HG02885 (cell line): ENCODE measurements at regions not wholly inside any gene's neighbourhood (a gene's known extent, or its start where the extent isn't known, plus 50 kb on each side); places are given as distances from the start of the nearest gene placed in this dataset.
"Not testable (repeated sequence)": the region's sequence is repeated elsewhere in the genome, so short reads cannot be mapped to it uniquely, and the experiment has no call there.

Source experiments
- ATAC-seq: cut with Tn5 transposase; IDR thresholded peaks from one replicate; pipeline ENCODE4 v1.9.1; 2021; ENCODE audit warnings: mild to moderate bottlenecking; ENCODE audit not compliant: unreplicated experiment, poor library complexity

- ATAC-seq = no peak
Observed at GRCh38 chr6:130603391-130603790, 223.8 kb upstream of the SMLR1 start.

- ATAC-seq = no peak
Observed at GRCh38 chr6:130604841-130605399, 222.3 kb upstream of the SMLR1 start.

- ATAC-seq = no peak
Observed at GRCh38 chr6:130610303-130610702, 216.9 kb upstream of the SMLR1 start.

GRCh38 chr6:130611366-130611765, 215.8 kb upstream of the SMLR1 start:
- ATAC-seq = no peak

- no peak for ATAC-seq
Observed at GRCh38 chr6:130613176-130613575, 214.0 kb upstream of the SMLR1 start.

- ATAC-seq = no peak
Observed at GRCh38 chr6:130615816-130616215, 211.4 kb upstream of the SMLR1 start.

GRCh38 chr6:130617658-130618057, 209.5 kb upstream of the SMLR1 start:
- ATAC-seq = no peak

- ATAC-seq = not testable (repeated sequence)
Observed at GRCh38 chr6:130618806-130619205, 208.4 kb upstream of the SMLR1 start.

- ATAC-seq = no peak
Observed at GRCh38 chr6:130620338-130620781, 206.8 kb upstream of the SMLR1 start.

GRCh38 chr6:130622142-130622541, 205.1 kb upstream of the SMLR1 start:
- peak; percentile 33 for ATAC-seq

GRCh38 chr6:130624046-130624445, 203.2 kb upstream of the SMLR1 start:
- no peak for ATAC-seq

GRCh38 chr6:130625825-130626527, 201.2 kb upstream of the SMLR1 start:
- peak; percentile 85 for ATAC-seq

- ATAC-seq = no peak
Observed at GRCh38 chr6:130628862-130629261, 198.3 kb upstream of the SMLR1 start.

- no peak for ATAC-seq
Observed at GRCh38 chr6:130629640-130630039, 197.6 kb upstream of the SMLR1 start.

- no peak for ATAC-seq
Observed at GRCh38 chr6:130632277-130632676, 194.9 kb upstream of the SMLR1 start.

GRCh38 chr6:130632897-130633296, 194.3 kb upstream of the SMLR1 start:
- no peak for ATAC-seq

GRCh38 chr6:130643361-130643760, 183.8 kb upstream of the SMLR1 start:
- no peak for ATAC-seq

GRCh38 chr6:130644175-130644574, 183.0 kb upstream of the SMLR1 start:
- ATAC-seq = no peak

- ATAC-seq = not testable (repeated sequence)
Observed at GRCh38 chr6:130644769-130645168, 182.4 kb upstream of the SMLR1 start.

- no peak for ATAC-seq
Observed at GRCh38 chr6:130647246-130647645, 180.0 kb upstream of the SMLR1 start.

GRCh38 chr6:130655586-130655985, 171.6 kb upstream of the SMLR1 start:
- no peak for ATAC-seq

- ATAC-seq = no peak
Observed at GRCh38 chr6:130661077-130661476, 166.1 kb upstream of the SMLR1 start.
